HG02852 (cell line): ENCODE measurements at regions not wholly inside any gene's neighbourhood (a gene's known extent, or its start where the extent isn't known, plus 50 kb on each side); places are given as distances from the start of the nearest gene placed in this dataset.

Experiments
- ATAC-seq: cut with Tn5 transposase; IDR thresholded peaks from one replicate; pipeline ENCODE4 v1.9.1; 2021; ENCODE audit warnings: mild to moderate bottlenecking, moderate library complexity; ENCODE audit not compliant: unreplicated experiment

DNA sequence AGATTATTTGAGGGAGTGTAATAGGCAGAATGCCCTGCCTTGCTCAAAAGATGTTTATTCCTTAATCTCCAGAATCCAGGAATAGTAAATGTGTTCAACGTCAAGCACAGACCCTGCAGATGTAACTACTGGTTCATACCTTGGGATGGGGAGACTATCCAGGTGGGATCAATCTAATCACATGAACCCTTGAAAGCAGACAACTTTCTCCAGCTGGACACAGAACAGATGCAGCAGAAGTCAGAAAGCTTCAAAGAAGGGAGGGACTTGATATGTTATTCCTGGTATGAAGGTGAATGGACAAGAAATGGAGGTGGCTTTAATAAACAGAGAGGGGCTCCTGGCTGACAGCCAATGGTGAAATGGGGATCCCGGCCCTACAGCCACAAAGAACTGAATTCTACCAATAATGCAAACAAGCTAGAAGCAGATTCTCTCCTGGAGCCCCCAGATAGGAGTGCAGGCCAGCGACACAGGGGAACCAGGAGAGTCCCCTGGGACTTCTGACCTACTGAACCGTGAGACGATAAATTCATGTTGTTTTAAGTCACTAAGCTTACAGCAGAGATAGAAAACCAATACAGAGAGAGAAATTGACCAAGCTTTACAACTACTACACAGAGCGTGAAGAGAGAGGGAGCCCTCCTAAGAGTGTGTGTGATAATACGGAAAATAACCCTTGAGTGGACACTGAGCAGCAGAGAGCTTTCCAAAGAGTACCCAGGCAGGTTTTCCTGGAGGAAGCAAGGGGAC is 133.5 kb upstream of the TMEM132C start:
- no peak for ATAC-seq

DNA sequence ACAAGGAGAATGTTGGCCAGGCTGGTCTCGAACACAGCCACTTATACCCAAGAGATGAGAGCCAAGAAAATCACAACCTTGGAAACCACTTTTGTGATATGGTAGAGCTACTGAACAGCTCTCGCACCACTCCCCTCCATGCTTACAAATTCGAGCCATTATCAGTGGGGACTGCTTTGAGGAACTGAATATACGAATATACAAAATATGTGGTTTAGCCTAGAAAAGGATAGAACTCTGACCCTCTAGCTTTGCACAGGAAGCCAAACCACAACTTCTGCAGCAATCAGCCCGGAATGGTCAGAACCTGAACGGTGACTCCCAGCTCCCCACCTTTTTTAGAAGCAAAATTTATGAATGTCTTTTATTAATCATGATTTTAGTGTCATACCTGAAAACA is 129.8 kb upstream of the TMEM132C start:
- ATAC-seq, result peak; percentile 67

DNA sequence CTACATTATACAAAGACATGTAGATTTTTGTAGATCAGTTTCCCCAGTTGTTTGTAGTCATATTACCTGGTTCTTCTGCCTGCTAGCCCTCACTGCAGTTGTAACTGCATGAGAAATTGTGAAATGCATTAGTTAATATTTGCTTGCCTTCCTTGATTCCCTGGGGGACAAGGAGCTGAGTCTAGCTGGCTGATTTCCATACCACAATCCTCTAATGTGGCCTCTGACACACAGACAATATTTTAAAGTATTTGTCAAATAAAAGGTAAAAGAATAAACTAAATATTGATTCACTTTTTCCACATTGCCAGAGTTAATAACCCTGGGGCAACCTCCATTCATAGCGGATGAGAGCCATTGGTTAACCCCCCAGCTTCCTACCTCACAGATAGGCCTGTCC is 128.8 kb upstream of the TMEM132C start:
- ATAC-seq, result no peak

DNA sequence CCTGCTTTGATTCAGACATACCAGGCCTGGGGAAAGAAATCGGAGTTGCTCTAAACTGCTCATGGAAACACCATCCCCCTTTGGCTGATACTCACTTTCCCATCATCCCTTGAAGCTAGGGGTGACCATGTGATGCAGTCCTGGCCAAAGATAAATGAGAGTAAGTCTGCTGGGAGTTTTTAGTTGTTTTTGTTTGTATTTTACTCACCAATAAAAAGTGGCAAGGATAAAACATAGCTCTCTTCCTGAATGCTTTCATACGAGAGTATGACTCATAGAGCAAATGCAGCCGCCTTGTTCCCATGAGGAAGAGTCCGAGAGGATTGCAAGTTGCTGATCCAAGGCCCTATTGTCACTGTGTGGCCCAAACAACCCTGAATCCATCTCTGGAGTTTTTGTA is 126.4 kb upstream of the TMEM132C start:
- ATAC-seq, result no peak

DNA sequence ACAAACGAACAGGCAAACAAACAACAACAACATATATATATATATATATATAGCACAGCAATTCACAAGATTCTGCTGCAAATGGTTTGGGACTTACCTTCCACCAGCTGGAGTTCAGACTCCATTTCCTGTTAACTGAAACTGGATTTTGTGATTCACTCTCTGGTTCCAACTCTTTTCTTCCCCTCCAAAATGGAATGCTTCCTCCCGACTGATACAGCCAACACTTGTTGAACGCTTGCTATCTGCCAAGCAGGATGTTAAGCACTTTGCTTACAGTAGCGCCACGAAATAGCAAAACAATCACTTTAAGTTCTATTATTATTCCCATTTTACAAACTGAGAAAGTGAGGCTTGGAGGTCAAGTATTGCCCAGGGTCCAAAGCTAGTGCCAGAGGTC is 116.0 kb upstream of the TMEM132C start:
- ATAC-seq, result no peak

DNA sequence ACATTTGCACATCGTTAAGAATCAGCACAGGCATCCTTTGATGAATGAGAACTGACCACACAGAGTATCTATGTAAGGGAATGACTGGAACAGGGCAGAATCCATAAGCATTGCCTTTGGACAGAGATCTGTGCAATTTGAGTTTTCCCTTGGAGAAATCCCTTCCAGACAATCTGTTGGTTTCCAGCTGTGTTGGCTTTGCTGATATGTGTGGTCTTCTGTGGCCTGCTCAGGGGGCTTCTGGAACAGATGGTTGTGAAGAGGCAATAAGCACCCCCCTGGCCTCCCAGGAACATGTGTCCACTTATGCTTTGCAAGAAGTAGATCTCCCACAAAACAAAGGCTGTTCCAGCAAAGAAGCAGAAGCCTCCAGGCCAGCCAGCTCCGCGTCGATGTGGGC is 111.4 kb upstream of the TMEM132C start:
- no peak for ATAC-seq

DNA sequence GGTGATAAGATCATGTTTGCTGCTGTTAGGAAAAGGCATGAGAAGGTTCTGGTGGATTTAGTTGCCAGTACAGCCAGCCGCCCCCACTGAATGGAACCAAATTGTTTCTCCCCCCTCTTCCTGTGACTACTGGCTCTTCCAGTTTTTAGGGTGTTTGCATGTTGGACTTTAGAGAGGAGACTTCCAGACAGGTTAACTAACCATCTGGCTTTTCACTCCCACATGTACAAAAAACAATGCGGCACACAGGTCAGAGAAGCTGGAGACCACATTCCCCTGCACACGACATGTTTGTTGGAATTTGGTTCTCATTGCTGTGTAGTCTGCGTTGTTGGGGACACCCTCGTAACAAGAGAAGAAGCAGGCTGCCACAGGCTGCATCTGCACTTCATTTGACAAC is 103.9 kb upstream of the TMEM132C start:
- ATAC-seq, result no peak

DNA sequence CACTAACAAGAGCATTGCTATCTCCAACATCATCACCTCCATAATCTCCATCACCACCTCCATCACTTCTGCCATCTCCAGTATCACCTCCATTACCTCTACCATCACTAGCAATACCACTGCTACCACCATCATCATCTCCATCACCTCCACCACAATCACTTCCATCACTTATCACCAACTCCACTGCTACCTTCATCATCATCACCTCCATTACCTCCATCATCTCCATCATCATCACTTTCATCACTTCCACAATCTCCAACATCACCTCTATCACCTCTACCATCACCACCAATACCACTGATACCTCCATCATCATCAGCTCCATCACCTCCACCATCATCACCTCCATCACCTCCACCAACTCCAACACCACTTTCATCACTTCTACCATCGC is 102.4 kb upstream of the TMEM132C start:
- no peak for ATAC-seq

DNA sequence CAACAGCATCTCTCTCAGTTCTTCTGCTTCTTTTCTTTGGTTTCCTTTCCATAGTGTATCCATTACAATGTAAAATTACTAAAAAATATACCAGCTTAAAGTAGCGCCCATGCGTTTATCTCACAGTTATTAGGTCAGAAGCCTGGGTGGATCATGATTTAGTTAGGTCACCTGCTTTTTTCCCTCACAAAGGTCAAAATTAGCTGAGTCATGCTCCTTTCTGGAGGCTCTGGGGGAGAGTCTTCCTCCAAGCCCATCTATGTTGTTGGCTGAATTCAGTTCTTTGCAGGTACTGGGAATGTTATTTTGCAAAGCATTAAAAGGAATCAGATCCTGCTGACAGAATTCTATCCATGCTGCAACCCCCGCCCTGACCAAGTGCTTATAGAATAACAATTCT is 101.6 kb upstream of the TMEM132C start:
- ATAC-seq, result no peak

DNA sequence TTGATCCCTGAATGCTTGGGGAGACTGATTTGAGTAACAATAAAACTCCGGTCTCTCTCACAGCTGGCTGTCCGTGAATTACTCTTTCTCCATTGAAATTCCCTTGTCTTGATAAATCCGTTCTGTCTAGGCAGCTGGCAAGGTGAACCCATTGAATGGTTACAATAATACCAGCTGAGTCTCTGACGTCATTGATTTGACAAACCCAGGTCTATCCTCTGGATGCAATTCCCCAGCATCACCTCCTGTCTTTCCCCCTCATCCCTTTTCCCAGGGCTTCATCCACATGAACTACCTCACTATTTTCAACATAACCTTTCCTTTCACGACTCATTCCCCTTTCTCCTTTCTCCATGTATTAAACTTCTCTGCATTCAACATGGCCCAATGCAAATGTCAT is 98.7 kb upstream of the TMEM132C start:
- ATAC-seq, result no peak

DNA sequence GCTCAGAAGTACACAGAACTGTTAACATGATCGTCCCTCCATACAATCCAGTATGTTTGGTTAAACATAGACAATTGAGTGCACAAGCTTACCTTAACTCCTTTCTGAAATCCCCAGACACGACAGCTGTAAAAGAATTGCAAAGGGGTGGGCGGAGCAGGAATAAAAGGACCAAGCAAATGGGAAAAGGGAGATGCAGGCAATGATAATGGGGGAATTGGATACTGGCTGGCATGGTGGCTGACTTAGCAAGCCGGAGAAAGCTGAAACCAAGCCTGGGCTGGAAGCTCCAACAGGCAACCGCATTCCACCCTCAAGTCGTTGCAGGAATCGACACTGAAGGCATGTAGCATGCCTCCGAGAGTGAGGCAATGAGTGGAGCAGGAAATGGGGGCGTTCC is 96.8 kb upstream of the TMEM132C start:
- ATAC-seq, result no peak

DNA sequence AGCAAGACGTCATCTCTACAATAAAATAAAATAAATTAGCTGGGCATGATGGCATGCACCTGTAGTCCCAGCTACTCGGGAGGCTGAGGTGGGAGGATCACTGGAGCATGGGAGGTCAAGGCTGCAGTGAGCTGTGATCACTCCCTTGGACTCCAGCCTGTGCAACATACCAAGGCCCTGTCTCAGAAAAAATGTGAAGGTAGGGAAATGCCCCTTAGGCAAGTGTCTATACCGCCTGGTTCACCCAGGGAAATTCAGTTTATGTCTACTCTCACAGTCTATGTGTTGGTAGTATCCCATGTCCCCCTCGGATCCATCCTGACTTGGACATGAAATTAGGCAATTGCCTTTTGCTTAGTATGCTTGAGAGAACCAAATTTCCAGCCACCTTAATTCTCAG is 88.4 kb upstream of the TMEM132C start:
- no peak for ATAC-seq

DNA sequence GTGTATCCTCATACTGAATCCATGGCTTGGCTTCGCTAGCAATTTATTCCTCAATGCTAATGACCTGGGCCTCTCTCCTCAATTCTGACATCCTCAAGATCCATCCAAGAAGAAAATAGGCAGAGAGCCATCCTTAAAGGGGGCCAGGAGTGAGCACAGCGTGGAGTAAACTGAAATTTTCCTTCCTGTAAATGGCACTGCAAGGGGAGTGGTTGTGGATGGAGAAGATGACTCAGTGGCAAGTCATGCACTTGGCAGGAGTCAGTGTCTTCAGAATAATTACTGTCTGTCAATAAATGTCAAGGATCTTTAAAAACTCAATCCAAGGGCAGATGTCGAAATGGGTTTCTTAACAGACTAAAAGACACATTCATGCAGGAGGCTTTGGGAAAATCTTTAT is 88.0 kb upstream of the TMEM132C start:
- no peak for ATAC-seq

DNA sequence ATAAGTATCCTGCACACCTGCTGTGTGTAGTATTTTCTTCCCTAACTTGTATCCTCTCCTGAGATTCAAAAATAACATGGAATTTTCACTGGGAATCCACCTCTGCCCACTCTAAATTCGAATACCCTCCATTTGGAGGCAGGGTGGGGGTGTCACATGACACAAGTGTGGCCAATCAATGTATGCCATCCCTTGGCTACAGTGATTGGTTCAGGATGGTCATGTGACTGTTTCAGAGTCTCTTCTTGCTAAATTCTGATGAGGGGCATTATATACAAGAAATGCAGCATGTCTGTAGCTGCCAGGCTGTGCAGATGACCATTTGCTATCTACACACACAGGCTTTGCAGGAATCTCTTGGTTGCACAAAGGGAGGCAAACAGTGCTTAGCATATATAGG is 86.8 kb upstream of the TMEM132C start:
- no peak for ATAC-seq

DNA sequence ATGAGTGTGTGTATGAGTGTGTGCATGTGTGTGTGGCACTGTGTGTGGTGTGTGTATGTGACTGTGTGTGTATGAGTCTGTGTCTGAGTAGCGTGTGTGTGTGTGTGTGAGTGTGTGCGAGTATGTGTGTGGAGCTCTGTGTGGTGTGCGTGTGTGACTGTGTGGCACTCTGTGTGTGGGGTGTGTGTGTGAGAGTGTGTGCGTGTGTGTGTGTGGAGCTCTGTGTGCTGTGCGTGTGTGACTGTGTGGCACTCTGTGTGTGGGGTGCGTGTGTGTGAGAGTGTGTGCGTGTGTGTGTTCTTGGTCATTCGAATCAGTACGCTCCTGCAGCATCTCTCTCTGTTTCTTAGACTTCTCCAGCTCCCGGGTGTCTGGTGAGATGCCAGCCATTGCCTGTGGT is 76.9 kb upstream of the TMEM132C start:
- no peak for ATAC-seq

DNA sequence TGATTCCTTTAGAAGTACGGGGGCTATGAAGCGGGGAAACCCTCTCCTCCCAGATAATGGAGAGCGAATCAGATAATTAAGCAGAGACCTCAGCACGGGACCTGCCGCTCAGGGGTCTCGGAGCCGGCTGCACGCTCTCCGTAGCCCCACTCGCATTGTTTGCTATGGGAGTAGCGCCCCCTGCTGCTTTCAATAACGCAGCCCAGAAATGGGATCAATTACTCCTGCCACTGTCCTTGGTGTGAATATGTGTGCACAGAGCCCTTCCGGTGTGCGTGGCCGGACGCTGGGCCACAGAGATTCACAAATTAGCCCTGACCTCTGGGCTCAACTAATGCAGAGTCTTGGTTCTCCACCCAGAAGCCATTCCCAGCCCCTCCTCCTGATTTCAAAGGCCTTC is 76.4 kb upstream of the TMEM132C start:
- no peak for ATAC-seq

DNA sequence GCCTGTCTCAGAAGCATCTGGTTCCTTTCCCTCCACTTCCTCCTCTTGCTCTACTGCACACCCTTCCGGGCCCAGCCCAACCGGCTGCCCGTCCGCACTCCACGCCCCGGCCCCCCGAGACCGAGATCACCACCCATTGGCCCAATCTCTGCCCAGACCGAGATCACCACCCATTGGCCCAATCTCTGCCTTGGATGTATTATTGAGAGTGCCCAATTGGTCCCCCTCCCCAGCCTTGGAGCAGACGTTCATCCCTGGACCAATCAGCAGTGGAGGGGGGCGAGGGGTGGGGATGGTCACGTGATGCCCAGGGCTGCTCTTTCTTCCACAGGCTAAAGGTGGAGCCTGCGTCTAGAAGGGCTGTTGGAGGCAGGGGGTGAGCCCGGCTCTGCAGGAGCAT is 75.6 kb upstream of the TMEM132C start:
- ATAC-seq, result no peak

DNA sequence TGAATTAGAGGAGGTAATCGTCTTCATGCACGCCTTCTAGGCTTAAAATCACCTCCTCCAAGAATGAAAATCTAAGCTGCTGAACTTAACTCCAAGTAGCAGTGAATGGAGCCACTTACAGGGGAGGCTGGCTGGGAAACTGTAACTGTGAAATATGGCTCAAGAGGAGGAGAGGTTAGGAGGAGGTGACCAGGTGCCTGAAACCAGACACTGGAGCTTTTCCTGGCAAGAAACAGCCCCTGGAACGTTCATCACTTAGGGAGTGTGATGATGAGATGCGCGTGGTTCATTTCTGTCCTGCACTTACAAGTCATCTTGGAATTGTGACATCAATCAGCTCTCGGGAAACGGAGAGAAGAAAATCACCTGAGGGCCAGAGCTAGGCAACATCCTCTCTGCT is 62.3 kb upstream of the TMEM132C start:
- no peak for ATAC-seq

DNA sequence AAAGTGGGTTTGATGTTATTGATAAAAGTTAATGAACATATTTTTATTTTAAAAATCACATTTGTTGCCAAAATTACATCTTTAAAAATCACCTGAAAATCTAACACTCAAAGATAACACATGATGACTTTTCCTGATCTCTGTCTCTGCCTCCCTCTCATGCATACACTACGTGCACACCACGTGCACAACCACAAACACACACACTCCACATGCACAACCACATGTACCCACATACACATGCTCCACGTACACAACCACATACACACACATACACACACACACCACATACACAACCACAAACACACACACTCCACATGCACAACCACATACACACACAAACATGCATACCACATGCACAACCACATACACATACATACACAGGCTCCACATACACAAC is 61.8 kb upstream of the TMEM132C start:
- no peak for ATAC-seq

DNA sequence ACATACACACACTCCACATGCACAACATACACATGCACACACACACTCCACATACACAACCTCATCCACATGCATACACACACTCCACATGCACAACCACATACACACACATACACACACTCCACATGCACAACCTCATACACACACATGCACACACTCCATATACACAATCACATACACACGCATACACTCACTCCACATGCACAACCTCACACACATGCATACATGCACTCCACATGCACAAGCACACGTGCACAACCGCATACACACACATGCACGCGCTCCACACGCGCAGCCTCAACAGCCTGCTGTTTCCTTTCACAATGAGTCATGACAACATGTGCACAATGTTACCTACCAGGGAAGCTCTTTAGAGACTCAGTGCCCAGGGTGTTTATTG is 61.2 kb upstream of the TMEM132C start:
- ATAC-seq, result no peak
